GM12878 (cell line): ENCODE measurements at regions not wholly inside any gene's neighbourhood (a gene's known extent, or its start where the extent isn't known, plus 50 kb on each side); places are given as distances from the start of the nearest gene placed in this dataset.

Experiments used
- HDAC6 ChIP-seq: fragments of 200-600 bp; sonication (generic); IDR thresholded peaks from one replicate; pipeline ENCODE4 v1.8.0; 2017; ENCODE audit warnings: antibody characterized with exemption; ENCODE audit not compliant: unreplicated experiment
- ZNF384 ChIP-seq: IDR thresholded peaks from 2 replicates; pipeline ENCODE4 v1.6.1; 2012; ENCODE audit warnings: low read depth, mild to moderate bottlenecking, low read length, improper control_type of control experiment, borderline replicate concordance
- TF ChIP-seq, protein P1 (sequence below): IDR thresholded peaks from 2 replicates; pipeline ENCODE4 v1.6.1; 2011; ENCODE audit warnings: low read depth, low read length, improper control_type of control experiment, borderline replicate concordance
- TF ChIP-seq, protein P2 (sequence below), 3 experiments: IDR thresholded peaks in 2 of 3; conservative IDR thresholded peaks in 1 of 3; 2 replicates each; pipeline ENCODE4 v1.5.1; 2011; ENCODE audit warnings: low read depth in 3 of 3, low read length in 3 of 3, mild to moderate bottlenecking in 3 of 3, control low read depth in 2 of 3, moderate library complexity in 2 of 3, inconsistent platforms in 1 of 3, mixed read lengths in 1 of 3; ENCODE audit not compliant: control insufficient read depth in 2 of 3, insufficient read depth in 1 of 3; ENCODE audit errors: extremely low read depth in 1 of 3

- TF ChIP-seq ZNF384 (no peak), HDAC6 (no peak)
- TF ChIP-seq, protein P1, sequence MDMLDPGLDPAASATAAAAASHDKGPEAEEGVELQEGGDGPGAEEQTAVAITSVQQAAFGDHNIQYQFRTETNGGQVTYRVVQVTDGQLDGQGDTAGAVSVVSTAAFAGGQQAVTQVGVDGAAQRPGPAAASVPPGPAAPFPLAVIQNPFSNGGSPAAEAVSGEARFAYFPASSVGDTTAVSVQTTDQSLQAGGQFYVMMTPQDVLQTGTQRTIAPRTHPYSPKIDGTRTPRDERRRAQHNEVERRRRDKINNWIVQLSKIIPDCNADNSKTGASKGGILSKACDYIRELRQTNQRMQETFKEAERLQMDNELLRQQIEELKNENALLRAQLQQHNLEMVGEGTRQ = no peak
- TF ChIP-seq, protein P2, sequence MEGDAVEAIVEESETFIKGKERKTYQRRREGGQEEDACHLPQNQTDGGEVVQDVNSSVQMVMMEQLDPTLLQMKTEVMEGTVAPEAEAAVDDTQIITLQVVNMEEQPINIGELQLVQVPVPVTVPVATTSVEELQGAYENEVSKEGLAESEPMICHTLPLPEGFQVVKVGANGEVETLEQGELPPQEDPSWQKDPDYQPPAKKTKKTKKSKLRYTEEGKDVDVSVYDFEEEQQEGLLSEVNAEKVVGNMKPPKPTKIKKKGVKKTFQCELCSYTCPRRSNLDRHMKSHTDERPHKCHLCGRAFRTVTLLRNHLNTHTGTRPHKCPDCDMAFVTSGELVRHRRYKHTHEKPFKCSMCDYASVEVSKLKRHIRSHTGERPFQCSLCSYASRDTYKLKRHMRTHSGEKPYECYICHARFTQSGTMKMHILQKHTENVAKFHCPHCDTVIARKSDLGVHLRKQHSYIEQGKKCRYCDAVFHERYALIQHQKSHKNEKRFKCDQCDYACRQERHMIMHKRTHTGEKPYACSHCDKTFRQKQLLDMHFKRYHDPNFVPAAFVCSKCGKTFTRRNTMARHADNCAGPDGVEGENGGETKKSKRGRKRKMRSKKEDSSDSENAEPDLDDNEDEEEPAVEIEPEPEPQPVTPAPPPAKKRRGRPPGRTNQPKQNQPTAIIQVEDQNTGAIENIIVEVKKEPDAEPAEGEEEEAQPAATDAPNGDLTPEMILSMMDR (IDR thresholded peaks at IDR 0.05 in 2 of 3, conservative IDR thresholded peaks at IDR 0.05 in 1 of 3; ENCODE audit: control insufficient read depth in 2 of 3, extremely low read depth in 1 of 3, insufficient read depth in 1 of 3, low read depth in 3 of 3, low read length in 3 of 3) = no peak
These were observed 424.0 kb downstream of the MCTP2 start for GRCh38 chr15:94655249-94655880.
